C4-2B (cell line): ENCODE measurements at regions not wholly inside any gene's neighbourhood (a gene's known extent, or its start where the extent isn't known, plus 50 kb on each side); places are given as distances from the start of the nearest gene placed in this dataset.
"Not testable (repeated sequence)": the region's sequence is repeated elsewhere in the genome, so short reads cannot be mapped to it uniquely, and the experiment has no call there.

Source experiments
- H3K27ac ChIP-seq: fragments of 450-650 bp; 2 replicates; pipeline ENCODE4 v1.5.1; 2017
- ZFX ChIP-seq: fragments of 450-650 bp; IDR thresholded peaks from 2 replicates; pipeline ENCODE4 v1.6.1; 2017
- TF ChIP-seq, protein P1 (sequence below): fragments of 450-650 bp; conservative IDR thresholded peaks from 2 replicates; pipeline ENCODE4 v1.5.1; 2017; ENCODE audit warnings: mild to moderate bottlenecking

DNA sequence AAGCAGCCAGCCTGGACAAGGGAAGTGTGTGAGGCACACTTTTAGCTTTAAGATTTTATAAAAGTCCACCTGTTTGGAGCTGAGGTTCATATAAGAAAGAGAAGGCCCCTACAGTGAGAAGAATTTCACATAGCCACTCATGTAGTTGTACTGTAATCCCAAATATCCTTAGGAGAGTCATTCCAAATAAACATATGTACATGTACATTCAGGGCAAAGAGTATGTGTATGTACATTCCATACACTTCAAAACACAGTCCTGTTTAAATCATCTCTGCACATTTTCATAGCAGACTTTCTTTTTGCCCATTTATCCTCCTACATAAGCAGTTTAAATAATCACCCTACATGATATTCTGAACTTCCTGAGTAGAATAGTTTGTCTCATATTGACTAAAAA lies 87.6 kb downstream of the GPR65 start:
- H3K27ac ChIP-seq, result no peak overlapping the region
- no peak for TF ChIP-seq ZFX
- TF ChIP-seq, protein P1, sequence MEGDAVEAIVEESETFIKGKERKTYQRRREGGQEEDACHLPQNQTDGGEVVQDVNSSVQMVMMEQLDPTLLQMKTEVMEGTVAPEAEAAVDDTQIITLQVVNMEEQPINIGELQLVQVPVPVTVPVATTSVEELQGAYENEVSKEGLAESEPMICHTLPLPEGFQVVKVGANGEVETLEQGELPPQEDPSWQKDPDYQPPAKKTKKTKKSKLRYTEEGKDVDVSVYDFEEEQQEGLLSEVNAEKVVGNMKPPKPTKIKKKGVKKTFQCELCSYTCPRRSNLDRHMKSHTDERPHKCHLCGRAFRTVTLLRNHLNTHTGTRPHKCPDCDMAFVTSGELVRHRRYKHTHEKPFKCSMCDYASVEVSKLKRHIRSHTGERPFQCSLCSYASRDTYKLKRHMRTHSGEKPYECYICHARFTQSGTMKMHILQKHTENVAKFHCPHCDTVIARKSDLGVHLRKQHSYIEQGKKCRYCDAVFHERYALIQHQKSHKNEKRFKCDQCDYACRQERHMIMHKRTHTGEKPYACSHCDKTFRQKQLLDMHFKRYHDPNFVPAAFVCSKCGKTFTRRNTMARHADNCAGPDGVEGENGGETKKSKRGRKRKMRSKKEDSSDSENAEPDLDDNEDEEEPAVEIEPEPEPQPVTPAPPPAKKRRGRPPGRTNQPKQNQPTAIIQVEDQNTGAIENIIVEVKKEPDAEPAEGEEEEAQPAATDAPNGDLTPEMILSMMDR, result no peak

DNA sequence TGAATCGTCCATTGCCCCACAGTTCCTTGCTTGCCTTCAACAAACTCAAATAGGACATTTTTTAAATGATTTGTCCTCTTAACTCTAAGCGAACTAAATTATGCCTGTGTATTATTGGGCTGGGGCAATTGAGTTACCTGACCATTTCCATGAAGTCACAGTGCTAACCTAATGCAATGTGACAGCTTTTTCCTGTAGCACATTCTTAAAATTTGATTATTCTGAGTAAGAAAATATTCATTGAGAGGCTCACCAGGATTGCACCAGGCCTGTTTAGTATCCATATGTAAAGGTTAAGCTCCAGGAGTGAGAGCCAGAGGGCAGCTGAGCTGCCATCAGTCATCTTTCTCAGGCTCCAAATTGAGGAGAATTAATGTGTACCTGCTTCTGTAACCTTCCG lies 90.9 kb downstream of the GPR65 start:
- H3K27ac ChIP-seq, result no peak overlapping the region
- TF ChIP-seq ZFX, result no peak
- TF ChIP-seq, protein P1, result no peak

DNA sequence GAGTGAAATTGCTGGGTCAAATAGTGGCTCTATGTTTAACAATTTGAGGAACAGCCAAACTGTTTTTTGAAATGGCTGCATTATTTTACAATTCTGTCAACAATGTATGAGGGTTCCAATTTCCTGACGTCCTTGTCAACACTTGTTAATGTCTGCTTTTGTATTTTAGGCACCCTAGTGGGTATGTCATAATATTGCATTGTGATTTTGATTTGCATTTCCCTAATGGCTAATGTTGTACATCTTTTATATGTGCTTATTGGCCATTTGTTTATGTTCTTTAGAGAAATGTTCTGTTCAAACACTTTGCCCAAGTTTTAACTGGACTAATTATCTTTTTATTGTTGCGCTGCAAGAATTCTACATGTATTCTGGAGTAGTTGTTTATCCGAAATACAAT lies 93.2 kb downstream of the GPR65 start:
- H3K27ac ChIP-seq, result no peak overlapping the region
- no peak for TF ChIP-seq ZFX
- TF ChIP-seq, protein P1, result no peak; the same call in 1 of the 2 replicates

DNA sequence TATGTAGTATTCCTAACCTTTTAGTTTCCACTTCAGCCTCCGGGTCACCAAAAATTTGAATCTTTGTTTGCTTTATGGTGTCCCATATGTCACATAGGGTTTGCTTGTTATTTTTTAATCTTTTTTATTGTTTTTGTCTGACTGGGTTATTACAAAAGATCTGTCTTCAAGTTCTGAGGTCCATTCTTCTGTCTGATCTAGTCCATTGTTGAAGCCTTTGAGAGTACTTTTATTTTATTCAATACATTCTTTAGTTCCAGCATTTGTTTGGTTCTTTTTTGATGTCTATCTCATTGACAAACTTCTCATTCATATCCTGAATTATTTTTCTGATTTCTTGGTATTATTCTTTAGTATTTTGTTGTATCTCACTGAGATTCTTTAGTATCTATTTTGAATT lies 99.8 kb downstream of the GPR65 start:
- H3K27ac ChIP-seq, result no peak overlapping the region
- TF ChIP-seq ZFX, result no peak
- TF ChIP-seq, protein P1, result no peak

DNA sequence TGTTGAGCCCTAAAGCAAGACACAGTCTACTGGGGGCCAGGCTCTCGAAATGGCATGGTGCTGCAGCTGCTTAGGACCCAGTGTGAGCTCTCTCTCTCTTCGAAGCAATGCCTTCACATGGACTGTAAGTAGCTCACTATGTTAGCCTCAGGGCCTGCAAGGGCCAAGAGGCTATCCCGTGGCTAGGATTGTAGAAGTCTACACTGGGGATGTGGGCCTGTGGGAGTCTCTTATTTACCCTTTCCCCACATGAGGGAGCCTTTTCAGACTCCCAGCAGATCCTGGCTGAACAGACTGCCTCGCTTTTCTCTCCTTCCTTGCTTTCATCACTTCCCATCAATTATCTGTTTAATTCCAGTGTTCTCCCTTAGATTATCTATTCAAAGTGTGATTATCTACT lies 101.4 kb downstream of the GPR65 start:
- TF ChIP-seq, protein P1, result no peak
- TF ChIP-seq ZFX, result no peak

DNA sequence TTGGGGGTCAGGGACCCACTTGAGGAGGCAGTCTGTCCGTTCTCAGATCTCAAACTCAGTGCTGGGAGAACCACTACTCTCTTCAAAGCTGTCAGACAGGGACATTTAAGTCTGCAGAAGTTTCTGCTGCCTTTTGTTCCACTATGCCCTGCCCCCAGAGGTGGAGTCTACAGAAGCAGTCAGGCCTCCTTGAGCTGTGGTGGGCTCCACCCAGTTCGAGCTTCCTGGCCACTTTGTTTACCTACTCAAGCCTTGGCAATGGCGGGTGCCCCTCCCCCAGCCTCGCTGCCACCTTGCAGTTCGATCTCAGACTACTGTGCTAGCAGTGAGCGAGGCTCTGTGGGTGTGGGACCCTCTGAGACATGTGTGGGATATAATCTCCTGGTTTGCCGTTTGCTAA lies 122.7 kb downstream of the GPR65 start:
- not testable (repeated sequence) for H3K27ac ChIP-seq

More for the DNA sequence above, 101.4 kb downstream of the GPR65 start:
- no peak overlapping the region for H3K27ac ChIP-seq

DNA sequence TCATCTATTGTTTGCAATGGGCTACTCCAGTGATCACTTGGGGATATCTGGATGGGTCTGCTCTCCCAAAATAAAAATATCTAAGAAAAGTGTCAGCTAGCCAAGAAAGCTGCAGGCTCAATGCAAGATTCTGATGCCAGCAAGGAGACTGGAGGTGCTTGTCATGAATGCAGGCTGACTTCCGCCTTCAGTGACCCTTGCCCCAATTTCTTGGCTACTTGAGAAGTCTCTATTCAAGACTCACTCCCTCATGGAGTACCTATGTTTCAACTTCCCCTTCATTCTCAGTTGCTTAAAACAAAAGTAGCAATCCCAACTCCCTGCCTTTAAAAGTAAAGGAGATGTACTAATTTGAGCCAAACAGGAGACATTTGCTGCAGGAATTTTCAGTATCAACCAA lies 123.9 kb downstream of the GPR65 start:
- TF ChIP-seq, protein P1, result no peak
- TF ChIP-seq ZFX, result no peak
- H3K27ac ChIP-seq, result no peak overlapping the region

DNA sequence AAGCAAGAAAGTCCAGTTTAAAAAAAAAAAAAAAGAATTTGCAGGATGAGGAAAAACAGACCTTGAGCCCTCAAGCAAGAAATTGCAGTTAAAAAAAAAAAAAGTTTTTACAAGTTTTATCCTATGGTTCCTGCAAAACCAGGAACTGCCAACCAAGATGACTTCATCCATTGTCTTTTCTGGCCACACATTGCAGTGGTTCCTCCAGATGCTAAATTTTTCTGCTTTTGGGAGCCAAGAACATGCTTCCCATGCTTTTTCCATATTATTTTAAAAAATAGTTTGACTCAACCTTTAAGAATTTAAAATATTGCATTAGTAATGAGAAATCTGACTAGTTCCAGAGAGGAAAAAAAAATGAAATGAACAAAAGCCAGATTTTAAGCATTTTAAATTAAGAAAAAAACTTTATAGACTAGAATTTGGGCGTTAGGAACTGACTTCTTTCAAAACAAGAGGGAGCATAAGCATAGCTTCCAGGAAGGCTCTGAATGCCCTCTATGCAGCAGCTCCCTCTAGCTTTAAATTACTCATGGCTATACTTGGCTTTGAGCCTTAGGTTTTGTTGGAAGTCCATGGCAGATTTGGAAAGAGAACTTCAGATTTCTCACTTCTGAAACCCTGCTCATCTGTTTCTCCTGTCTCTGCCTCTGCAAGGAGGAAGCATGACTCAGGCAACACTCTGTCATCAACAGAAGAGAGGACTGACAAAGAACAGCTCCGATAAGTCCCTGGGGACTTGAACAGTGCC lies 124.5 kb downstream of the GPR65 start:
- H3K27ac ChIP-seq, result no peak overlapping the region
- no peak for TF ChIP-seq ZFX
- TF ChIP-seq, protein P1, result peak; percentile 12; the same call in 1 of the 2 replicates
